ENCODE measurements at regions not wholly inside any gene's neighbourhood (a gene's known extent, or its start where the extent isn't known, plus 50 kb on each side); places are given as distances from the start of the nearest gene placed in this dataset.

DNA sequence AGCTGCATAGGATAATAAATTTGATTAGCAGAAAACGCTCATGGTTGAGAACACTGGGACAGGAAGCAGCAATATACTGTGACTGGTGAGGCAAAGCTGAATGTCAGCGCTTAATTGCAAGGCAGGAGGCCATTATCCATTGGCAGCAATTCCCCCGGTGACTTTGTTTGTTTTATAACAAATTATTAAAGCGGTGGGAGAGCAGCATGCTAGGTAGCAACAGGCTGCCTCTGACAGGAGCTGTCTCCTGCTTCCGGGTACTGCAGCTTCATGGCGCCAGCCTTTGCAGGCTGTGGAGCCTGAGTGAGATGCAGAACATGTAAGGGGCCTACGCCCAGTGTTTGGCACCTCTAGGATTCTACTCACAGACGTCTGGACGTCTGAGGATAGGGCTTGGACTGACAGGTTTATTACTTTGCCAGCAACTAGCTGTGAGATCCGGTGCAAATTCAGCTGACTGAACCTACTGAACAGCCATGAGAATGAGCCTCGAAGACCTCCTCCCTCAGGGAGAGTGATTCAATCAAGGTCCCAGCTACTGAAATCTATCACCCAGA lies 82.1 kb upstream of the SSTR1 start:
- DNase-seq = peak; percentile 90

DNA sequence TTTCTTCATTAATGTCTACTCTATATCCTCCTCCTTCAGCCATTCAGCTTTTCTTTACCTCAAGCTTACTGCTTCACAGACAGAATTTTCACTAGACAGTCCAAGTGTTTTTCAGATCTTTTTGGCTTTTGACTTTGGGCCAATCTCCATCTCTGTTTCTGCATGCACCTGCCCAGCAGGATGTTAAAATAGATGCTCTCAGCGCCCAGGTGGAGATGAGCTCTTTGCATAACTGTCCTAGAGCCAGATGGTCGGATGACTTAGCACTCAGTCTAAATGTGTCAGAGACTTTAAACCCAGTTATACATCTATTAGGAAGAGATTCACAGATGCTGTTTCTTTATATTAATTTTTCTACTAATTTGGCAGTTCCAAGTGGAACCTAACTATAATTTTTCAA lies 80.3 kb upstream of the SSTR1 start:
- DNase-seq = no peak

DNA sequence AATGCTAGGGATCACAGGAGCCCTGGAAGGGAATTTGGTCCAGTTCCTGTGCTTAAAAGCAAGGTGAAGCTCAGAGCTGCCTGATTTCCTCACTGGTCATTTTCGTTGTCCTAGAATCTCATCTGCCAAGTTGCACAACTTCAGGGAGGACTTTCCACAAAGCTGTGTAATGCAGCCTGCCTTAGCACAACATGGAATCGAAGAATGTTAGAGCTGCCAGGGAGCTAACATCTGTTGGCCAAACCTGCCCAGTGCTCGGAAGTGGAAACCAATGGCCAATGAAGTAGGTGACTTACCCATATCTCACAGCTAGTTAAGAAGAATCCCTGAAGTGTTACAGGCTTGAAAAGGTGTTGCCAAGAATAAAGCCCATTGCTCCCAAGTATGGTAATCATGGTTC lies 79.9 kb upstream of the SSTR1 start:
- no peak for DNase-seq

DNA sequence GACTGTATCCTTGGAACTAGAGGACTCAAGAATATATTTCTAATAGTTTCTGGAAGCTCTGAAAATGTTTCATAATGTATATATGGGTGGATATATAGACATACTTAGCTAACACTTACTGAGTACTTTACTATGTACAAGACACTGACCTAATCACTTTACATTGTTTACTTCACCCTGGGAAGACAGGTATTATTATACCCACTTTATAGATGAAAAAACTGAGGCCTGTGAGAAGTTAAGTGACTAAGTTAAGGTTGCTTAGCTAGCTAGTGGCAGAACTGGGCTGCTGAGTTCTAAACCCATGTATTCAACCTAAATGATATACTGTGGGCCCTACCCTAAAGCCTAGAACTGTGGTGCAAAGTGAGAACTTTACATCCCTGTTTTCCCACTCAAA lies 79.1 kb upstream of the SSTR1 start:
- DNase-seq = no peak

DNA sequence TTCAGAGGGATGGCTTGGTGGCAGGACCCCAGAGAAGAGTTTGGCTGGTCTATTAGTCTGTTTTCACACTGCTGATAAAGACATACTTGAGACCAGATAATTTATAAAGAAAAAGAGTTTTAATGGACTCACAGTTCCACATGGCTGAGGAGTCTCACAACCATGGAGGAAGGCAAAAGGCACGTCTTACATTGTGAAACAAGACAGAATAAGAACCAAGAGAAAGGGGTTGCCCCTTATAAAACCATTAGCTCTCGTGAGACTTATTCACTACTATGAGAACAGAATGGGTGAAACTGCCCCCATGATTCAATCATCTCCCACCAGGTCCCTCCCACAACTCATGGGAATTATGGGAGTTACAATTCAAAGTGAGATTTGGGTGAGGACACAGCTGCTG lies 78.5 kb upstream of the SSTR1 start:
- no peak for DNase-seq

DNA sequence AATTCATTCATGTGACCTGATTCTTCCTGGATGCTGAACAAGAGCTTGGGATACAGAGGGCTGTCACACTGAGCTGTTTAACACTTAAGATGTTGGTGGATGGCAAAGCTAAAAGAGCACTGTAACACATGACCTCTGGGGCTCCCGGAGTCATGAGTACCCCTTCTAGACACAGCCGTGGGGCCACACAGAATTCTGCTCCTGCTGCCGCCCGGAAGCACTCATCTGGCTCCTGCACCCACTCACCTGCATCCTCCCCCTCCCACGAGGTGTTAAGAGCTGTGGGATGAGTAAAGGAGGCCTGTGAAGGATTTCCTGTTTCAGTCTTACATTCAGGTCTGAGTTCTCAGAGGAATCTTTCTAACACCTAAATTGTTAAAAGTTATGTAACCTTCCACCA lies 78.0 kb upstream of the SSTR1 start:
- DNase-seq = no peak

DNA sequence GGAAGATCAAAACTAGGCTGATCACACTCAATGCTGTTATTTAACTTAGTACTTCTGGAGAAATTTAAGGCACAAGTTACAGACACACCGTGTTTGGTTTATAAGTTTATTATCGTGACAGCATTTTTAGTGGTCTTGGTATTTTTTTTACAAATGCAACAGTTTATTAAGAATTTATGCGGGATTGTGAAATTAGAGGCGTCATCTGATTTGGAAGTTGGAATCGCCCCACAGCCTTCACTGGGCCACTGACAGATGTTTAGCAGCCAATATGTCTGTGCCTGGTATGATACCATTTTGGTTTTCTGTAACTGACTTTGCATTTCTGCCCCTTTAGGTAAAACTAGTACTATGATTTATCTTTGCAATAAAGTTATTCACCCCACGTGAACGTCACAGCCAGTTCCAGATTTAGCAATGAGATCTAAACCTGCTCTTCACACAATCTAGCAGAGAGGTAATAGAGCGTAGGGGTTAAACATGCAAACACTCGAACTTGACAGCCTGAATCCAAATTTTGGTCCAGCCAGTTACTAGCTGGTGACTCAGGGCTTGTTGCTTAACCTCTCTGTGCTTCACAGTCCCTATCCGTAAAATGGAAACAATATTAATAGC lies 73.2 kb upstream of the SSTR1 start:
- no peak for DNase-seq

DNA sequence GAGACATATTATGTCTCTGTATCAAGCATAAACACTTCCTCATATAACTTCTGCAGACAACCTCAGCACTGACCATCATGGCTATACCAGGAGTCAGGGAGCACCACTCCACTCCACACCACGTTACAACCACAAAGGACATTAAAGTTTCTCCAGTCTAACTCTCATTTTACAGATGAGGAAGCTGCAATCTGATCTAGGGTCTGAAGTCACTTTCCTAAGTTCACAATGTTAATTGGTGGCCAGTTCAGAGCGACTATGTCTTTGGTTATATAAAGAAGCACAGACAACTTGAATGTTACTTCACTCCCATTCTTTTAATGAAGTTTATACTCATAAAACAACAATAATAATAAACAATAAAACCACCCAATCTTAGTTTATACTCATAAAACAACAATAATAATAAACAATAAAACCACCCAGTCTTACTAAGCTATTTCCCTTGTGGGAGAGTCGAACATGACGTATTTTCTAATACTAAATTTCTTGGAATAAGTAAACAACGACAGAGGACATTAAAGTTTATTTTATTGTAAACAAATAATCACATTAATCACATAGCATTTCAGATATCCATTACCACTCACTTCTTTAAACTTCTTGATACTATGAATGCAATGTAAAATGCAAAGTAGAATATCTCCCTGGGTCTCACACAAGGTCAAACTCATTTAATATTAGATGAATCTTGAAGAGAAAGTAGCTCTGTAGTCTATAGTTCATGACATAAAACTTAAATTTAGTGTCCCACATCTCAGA lies 72.4 kb upstream of the SSTR1 start:
- no peak for DNase-seq

DNA sequence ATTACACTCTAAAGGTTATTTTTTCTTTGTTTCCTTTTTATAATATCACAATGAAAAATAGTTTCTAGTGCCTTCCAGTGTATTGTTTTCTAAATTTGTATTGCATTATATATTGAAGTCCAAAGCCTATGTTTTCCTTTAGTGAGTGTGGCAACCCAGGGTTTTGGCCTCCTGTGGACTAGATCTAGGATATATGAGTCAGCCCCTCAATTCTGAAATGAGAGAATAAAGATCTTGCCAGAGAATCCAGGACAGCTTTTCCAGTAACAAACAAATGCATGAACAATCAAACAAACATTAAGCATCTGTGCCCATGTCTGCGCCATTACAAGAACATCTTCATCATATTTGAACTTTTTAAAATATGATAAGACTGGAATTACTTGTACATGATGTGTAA lies 70.7 kb upstream of the SSTR1 start:
- DNase-seq = no peak

DNA sequence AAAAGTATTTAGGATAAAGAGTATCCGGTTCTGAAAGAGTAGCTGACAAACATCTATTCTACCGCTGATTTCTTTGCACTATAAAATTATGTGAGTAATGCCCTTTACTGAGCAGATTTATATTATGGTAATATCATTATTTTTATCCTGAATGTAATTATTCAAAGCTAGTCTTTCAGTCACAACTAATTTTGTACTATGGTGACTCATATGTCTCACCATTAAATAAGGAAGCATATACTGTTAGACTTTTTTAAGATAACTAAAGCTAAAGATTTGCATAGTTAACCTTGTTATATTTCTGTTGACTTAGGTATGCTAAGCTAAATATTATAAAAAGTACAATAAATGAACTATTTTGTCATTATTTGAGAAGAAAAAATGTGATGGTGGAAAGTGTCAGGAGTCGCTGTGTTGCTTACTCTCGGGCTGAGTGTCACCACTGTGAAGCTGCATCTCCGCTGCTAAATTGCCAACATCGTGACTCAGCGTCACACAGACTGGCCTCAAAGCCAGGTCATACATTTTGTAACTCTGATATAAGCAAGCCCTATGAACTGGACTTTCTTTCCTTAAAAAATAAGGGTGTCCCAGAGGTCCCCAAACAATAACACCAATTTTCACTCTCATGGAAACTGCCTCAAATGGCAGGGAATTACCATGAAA lies 69.1 kb upstream of the SSTR1 start:
- no peak for DNase-seq

DNA sequence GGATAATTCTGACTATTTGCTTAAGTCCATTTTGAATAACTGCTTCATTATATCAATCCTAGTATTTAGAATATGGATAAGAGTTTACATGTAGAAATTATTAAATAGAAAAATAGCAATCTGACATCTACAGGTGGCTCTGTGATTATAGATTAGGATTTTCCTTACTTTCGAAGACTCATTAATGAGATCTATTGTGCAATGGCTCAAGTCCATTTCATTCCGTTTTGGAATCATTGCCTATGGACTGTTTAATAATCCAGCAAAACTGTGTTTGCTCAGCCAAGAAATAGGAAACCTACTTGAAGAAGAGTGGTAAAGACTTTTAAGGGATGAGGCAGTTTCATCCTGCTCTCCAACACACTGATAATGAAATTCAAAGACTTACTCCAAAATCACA lies 67.8 kb upstream of the SSTR1 start:
- no peak for DNase-seq

DNA sequence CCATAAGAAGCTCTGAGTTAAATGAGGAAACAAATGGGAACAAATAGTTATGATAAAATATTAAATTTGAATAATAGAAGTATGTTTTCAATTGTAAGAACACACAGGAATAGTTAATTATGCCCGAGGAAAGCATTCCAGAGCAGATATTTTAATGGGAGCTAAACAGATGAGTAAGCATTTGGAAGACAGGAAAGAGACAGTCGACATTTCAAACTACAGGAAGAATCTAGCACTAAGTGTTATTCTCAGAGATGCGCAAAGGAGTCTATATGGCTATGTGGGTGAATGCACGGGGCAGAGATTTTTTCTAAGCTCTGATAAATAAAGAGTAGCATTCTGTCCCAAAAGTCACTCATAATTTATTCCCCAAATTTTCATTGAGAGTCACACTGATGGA lies 64.5 kb upstream of the SSTR1 start:
- no peak for DNase-seq

DNA sequence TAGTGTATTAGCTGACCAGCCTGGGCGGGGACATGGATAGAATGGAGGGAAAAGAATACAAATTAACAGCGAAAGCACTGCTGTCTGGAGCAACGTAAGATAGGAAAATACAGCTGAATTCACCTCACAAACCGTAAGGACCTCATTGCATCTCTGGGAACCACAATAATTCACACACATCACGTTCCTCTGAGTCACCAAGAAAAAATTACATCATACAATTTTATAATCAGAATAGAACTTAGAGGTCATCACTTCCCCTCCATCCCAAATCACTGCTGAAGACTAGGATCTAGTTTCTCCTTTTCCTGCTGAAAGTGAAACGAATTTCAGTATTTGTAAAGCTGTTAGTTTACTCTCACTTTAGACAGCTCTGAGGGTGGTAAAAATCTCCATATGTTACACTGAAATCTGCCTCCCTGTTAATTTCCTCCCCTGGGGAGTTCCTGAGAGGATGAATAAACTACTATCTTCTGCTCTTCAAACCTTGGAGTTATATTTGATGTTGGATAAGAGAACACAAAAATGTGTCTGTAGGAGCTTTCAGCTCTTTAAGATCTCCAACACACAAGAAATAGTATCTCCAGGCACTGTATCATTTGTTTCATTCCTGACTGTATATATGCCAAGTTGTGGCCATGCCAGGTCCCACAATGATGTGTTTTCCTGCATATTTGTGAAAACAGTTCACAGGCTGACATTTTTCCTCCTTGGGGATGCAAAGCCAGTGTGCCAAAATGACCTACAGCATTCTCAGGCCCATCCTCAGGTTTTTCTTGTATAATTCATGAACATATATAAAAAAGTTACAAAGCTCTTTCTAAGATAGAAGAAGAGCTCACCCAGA lies 63.8 kb upstream of the SSTR1 start:
- DNase-seq = no peak

DNA sequence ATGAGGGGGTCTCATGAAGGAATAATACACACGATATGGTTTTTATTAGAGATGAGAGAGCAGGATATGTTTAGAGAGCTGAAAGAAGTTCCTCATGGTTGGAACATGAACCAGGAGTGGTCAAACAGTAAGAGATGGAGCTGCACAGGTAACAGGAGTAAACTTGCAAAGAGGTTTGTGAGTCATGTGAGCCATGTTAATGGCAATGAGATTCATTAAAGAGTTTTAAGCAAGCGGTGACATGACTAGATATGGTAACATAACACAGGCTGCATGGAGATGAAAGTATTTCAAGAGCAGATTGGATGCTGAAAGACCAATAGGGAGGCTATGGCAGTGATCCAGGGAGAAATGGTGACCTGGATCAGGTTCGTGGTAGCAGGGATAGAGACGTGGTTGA lies 62.6 kb upstream of the SSTR1 start:
- no peak for DNase-seq

DNA sequence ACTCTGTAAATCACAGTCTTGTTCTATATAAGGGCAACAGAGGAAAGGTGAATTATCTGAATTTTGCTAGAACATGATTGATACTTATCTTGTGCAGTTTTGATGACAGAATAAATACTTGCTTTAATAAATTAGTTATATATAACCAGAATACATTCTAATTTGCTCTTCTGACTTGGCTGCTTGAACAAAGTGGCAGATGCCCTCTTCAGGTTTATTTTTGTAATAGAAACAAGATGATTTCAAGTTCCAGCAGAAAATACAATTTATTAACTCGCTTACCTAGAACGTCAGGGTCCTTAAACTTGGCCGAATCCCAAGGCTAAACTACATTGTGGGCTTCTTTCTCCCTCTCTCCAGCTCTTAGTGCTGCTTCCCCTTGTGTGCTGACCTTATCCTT lies 57.6 kb upstream of the SSTR1 start:
- no peak for DNase-seq

Data from NCI-H748 treated with DMSO at 0.1 percent for 48 hours (cell line).